Pancreas (tissue), 10 donors: ENCODE measurements at regions not wholly inside any gene's neighbourhood (a gene's known extent, or its start where the extent isn't known, plus 50 kb on each side); places are given as distances from the start of the nearest gene placed in this dataset.
A peak's percentile ranks its signal among the peaks of the same experiment; 100 is the strongest.

Experiments used
- ATAC-seq, 4 donors: fragments of 200-7000 bp; cut with Tn5 transposase; one replicate each; pipeline versions ENCODE4 v1.8.0 to v1.9.1; 2020; ENCODE audit warnings: mild to moderate bottlenecking in 4 of 4, moderate library complexity in 4 of 4
- DNase-seq, 6 donors: peaks; one replicate each; pipeline ENCODE4 v3.0.0-alpha.2; 2020
- FAIRE-seq: peaks from 2 replicates; lab custom pipeline; 2012; peaks lifted over from hg19 to GRCh38; lab: Jason Lieb, UNC
- H3K27ac ChIP-seq, 4 donors: fragments of 200-600 bp; sonication (generic); 1 replicate in 3 of 4; 2 replicates in 1 of 4; pipeline versions ENCODE4 v1.5.0 to v1.8.0; 2020
- H3K27me3 ChIP-seq, 4 donors: fragments of 200-600 bp; one replicate each; pipeline ENCODE4 v1.8.0; 2021
- H3K36me3 ChIP-seq, 3 donors: fragments of 200-600 bp; sonication (generic) in 1 of 3; one replicate each; pipeline versions ENCODE4 v1.5.0 to v1.8.0; 2020 to 2021
- H3K4me1 ChIP-seq, 3 donors: fragments of 200-600 bp; one replicate each; pipeline ENCODE4 v1.8.0; 2021
- H3K4me3 ChIP-seq, 4 donors: fragments of 200-600 bp; sonication (generic) in 2 of 4; one replicate each; pipeline versions ENCODE4 v1.5.0 to v1.8.0; 2020 to 2021
- H3K9me3 ChIP-seq, 4 donors: fragments of 200-600 bp; one replicate each; pipeline ENCODE4 v1.8.0; 2021
- CTCF ChIP-seq, 4 donors: fragments of 200-600 bp; sonication (generic) in 3 of 4; IDR thresholded peaks; one replicate each; pipeline versions ENCODE4 v1.5.0 to v1.8.0; 2021; ENCODE audit warnings: antibody characterized with exemption in 4 of 4
- WGBS, 2 donors: extraction: QIAGEN DNeasy Blood & Tissue Kit; methylation state at CpG; one replicate each; pipeline ENCODE4 v1.1.7; 2013; 5-methylcytosine and 5-hydroxymethylcytosine counted together
- intact Hi-C, 3 donors: fragments of 100-400 bp; cut with DNase I; formaldehyde crosslinking; loops; one replicate each; pipeline versions ENCODE4 v1.11.1 to v1.14.2; 2022
- donor health status: healthy with polysubstance abuse.
- donor health status: DM: no; HTN: no; CAD: no; lungs with moderate emphysema.
- donor health status: DM: no; HTN: no; CAD: no.
- donor health status: control.
- donor health status: control.
- donor health status: Bipolar disorder and iron deficiency.
- donor health status: DM: yes; HTN: yes; CAD: no.
- donor health status: DM: no; HTN: no; CAD: no.
- donor health status: DM: no; HTN: no; CAD: no.
- donor health status: DM: yes; HTN: yes; CAD: no.

GRCh38 chr3:124478830-124479229, 251.4 kb upstream of the UMPS start:
- FAIRE-seq (no peak), ATAC-seq (peak in 2 of 4 donors; percentile 71 to 72), DNase-seq (no peak)
- Histone ChIP-seq H3K36me3 (no peaks in the 10 kb centered on the region), H3K27me3 (no peaks in the 10 kb centered on the region), H3K4me1 (no peaks in the 10 kb centered on the region), H3K4me3 (no peak overlapping the region), H3K27ac (no peak overlapping the region), H3K9me3 (no peaks in the 10 kb centered on the region)
- 64 to 69% methylated on average over 2 of the region's 2 CpGs for WGBS, 2 donors
- no peak for TF ChIP-seq CTCF (IDR thresholded peaks at IDR 0.05)
- intact Hi-C loops, result no loop called here

GRCh38 chr3:124483915-124484470, 246.3 kb upstream of the UMPS start:
- H3K4me1 ChIP-seq, result no peaks in the 10 kb centered on the region
- WGBS, 2 donors, result 90 to 97% methylated on average over 2 of the region's 2 CpGs
- FAIRE-seq, result no peak

GRCh38 chr3:124486324-124486723, 243.9 kb upstream of the UMPS start:
- no peaks in the 10 kb centered on the region for H3K4me1 ChIP-seq
- intact Hi-C loops, result no loop called here
- DNase-seq (no peak), ATAC-seq (no peak), FAIRE-seq (no peak)
- TF ChIP-seq CTCF (IDR thresholded peaks at IDR 0.05), result no peak
- H3K27me3 ChIP-seq, result no peaks in the 10 kb centered on the region
- no peak overlapping the region for H3K27ac ChIP-seq
- H3K36me3 ChIP-seq, result no peaks in the 10 kb centered on the region
- H3K4me3 ChIP-seq, result no peak overlapping the region
- 70 to 81% methylated on average over 2 of the region's 2 CpGs for WGBS, 2 donors
- H3K9me3 ChIP-seq, result no peaks in the 10 kb centered on the region

More at GRCh38 chr3:124483915-124484470, 246.3 kb upstream of the UMPS start:
- no peak overlapping the region for H3K27ac ChIP-seq
- intact Hi-C loops, result no loop called here
- DNase-seq (no peak), ATAC-seq (no peak)
- H3K36me3 ChIP-seq, result no peaks in the 10 kb centered on the region
- TF ChIP-seq CTCF (IDR thresholded peaks at IDR 0.05), result no peak
- H3K9me3 ChIP-seq, result no peaks in the 10 kb centered on the region
- H3K4me3 ChIP-seq, result no peak overlapping the region
- H3K27me3 ChIP-seq, result no peaks in the 10 kb centered on the region

- no peak for DNase-seq
- H3K4me3 ChIP-seq, result no peak overlapping the region
- H3K9me3 ChIP-seq, result no peaks in the 10 kb centered on the region
- H3K27me3 ChIP-seq, result no peaks in the 10 kb centered on the region
- no peaks in the 10 kb centered on the region for H3K4me1 ChIP-seq
- no peaks in the 10 kb centered on the region for H3K36me3 ChIP-seq
- no peak for FAIRE-seq
- no peak for ATAC-seq
- no peak for TF ChIP-seq CTCF (IDR thresholded peaks at IDR 0.05)
- intact Hi-C loops, result no loop called here
- H3K27ac ChIP-seq, result no peak overlapping the region
Measured at GRCh38 chr3:124489506-124489905, 240.7 kb upstream of the UMPS start.

GRCh38 chr3:124491098-124491497, 239.2 kb upstream of the UMPS start:
- TF ChIP-seq CTCF (IDR thresholded peaks at IDR 0.05), result no peak
- DNase-seq, result no peak
- H3K27ac ChIP-seq, result no peak overlapping the region
- intact Hi-C loops, result loop anchor here in 2 of 3 donors (10.0 kb wide), 2 partner anchors 54 to 64 kb away; no protein-coding TSS in a partner anchor
- no peaks in the 10 kb centered on the region for H3K27me3 ChIP-seq
- no peak overlapping the region for H3K4me3 ChIP-seq
- H3K36me3 ChIP-seq, result no peaks in the 10 kb centered on the region
- no peak for FAIRE-seq
- no peak for ATAC-seq
- WGBS, 2 donors, result 83 to 84% methylated on average over 8 of the region's 8 CpGs
- H3K4me1 ChIP-seq, result no peaks in the 10 kb centered on the region
- no peaks in the 10 kb centered on the region for H3K9me3 ChIP-seq
